K562 (cell line): ENCODE measurements at regions not wholly inside any gene's neighbourhood (a gene's known extent, or its start where the extent isn't known, plus 50 kb on each side); places are given as distances from the start of the nearest gene placed in this dataset.

ENCODE experiments used
- ATAC-seq: fragments of 200-7000 bp; cut with Tn5 transposase; 3 replicates; pipeline ENCODE4 v1.9.1; 2020; ENCODE audit warnings: moderate library complexity
- BruUV-seq: library from RNA; stranded (reverse); fragments of 400-500 nt; replicated peaks from 2 replicates; lab custom pipeline; 2021; lab: Mats Ljungman, UMichigan
- CTCF ChIA-PET: fragments of 300-600 bp; formaldehyde crosslinking; extraction: SDS; loops from one replicate; lab custom pipeline; 2021; ENCODE audit warnings: low intra/inter-chr PET ratio; lab: Yijun Ruan, JAX
- POLR2A ChIA-PET: fragments of 300-600, 350-650 bp; sonication (Branson Sonifier 250); formaldehyde crosslinking; extraction: SDS; loops from one replicate; lab custom pipeline; 2021; ENCODE audit warnings: antibody characterized with exemption, inconsistent platforms; lab: Yijun Ruan, JAX
- DNase-seq, 4 experiments: peaks; one replicate each; pipeline versions ENCODE4 v3.0.0 to v3.0.0-alpha.2; 2011 to 2018; ENCODE audit warnings: low spot score in 3 of 4, mixed read lengths in 3 of 4; ENCODE audit errors: extremely low read depth in 1 of 4
- FAIRE-seq: peaks from 2 replicates; lab custom pipeline; 2011; peaks lifted over from hg19 to GRCh38; lab: Jason Lieb, UNC
- H2AFZ ChIP-seq: 2 replicates; pipeline ENCODE4 v1.6.0; 2011; ENCODE audit warnings: low read depth, low read length, control low read depth, inconsistent platforms
- H3K27ac ChIP-seq: fragments of 200-600 bp; 3 replicates; pipeline ENCODE4 v1.8.0; 2011; ENCODE audit warnings: low read depth, mild to moderate bottlenecking, control low read depth, inconsistent platforms, low read length, moderate library complexity, mixed read lengths; ENCODE audit errors: extremely low read depth
- H3K27me3 ChIP-seq, 2 experiments: fragments of 300-600 bp in 1 of 2; 2 replicates in 1 of 2; 3 replicates in 1 of 2; pipeline versions ENCODE4 v1.6.0 to v1.8.0; 2011; ENCODE audit warnings: inconsistent platforms in 2 of 2, low read length in 2 of 2, mild to moderate bottlenecking in 1 of 2, mixed read lengths in 1 of 2, moderate library complexity in 1 of 2; ENCODE audit not compliant: control insufficient read depth in 2 of 2, insufficient read depth in 2 of 2
- H3K36me3 ChIP-seq: fragments of 300-600 bp; 3 replicates; pipeline ENCODE4 v1.8.0; 2011; ENCODE audit warnings: mild to moderate bottlenecking, low read length, inconsistent platforms; ENCODE audit not compliant: control insufficient read depth, insufficient read depth
- H3K4me1 ChIP-seq, 2 experiments: fragments of 200-600 bp in 1 of 2; replicated peaks in 1 of 2; 2 replicates in 1 of 2; 3 replicates in 1 of 2; pipeline versions ENCODE4 v1.5.1 to v1.8.0; 2011; ENCODE audit warnings: inconsistent platforms in 2 of 2, low read length in 2 of 2, mild to moderate bottlenecking in 1 of 2, mixed read lengths in 1 of 2, moderate library complexity in 1 of 2; ENCODE audit not compliant: control insufficient read depth in 2 of 2, insufficient read depth in 2 of 2
- H3K4me2 ChIP-seq: 2 replicates; pipeline ENCODE4 v1.6.1; 2011; ENCODE audit warnings: low read length, control low read depth, inconsistent platforms, mixed read lengths; ENCODE audit not compliant: insufficient read depth
- H3K4me3 ChIP-seq: fragments of 200-600 bp; sonication (generic), shearing (Covaris generic); 2 replicates; pipeline ENCODE4 v1.5.1; 2016; ENCODE audit warnings: control low read depth, inconsistent platforms
- H3K79me2 ChIP-seq: fragments of 200-600 bp; 3 replicates; pipeline ENCODE4 v1.8.0; 2011; ENCODE audit warnings: low read length, inconsistent platforms; ENCODE audit not compliant: control insufficient read depth, insufficient read depth
- H3K9ac ChIP-seq, 2 experiments: 2 replicates each; pipeline versions ENCODE4 v1.6.0 to v1.6.1; 2011; ENCODE audit warnings: low read depth in 2 of 2, low read length in 2 of 2, control low read depth in 1 of 2, inconsistent platforms in 1 of 2, mild to moderate bottlenecking in 1 of 2, mixed read lengths in 1 of 2; ENCODE audit not compliant: insufficient read depth in 1 of 2
- H3K9me1 ChIP-seq: one replicate; pipeline ENCODE4 v1.6.0; 2011; ENCODE audit warnings: inconsistent platforms, mild to moderate bottlenecking, low read length, moderate library complexity; ENCODE audit not compliant: control insufficient read depth, insufficient read depth
- H3K9me3 ChIP-seq: replicated peaks from 2 replicates; pipeline ENCODE4 v1.5.1; 2011; ENCODE audit warnings: low read depth, low read length, inconsistent platforms; ENCODE audit not compliant: control insufficient read depth, insufficient read depth
- H4K20me1 ChIP-seq: replicated peaks from 2 replicates; pipeline ENCODE4 v1.6.1; 2011; ENCODE audit warnings: low read length, inconsistent platforms, mixed read lengths; ENCODE audit not compliant: control insufficient read depth, insufficient read depth
- CHD2 ChIP-seq: IDR thresholded peaks from 2 replicates; pipeline ENCODE4 v1.6.1; 2011; ENCODE audit warnings: low read depth, low read length
- ELF1 ChIP-seq: fragments of 200-800 bp; sonication (Bioruptor generic); IDR thresholded peaks from 2 replicates; pipeline ENCODE4 v1.6.1; 2016; ENCODE audit warnings: missing genetic modification characterization, missing compliant biosample characterization
- HMGN3 ChIP-seq: IDR thresholded peaks from 2 replicates; pipeline ENCODE4 v1.6.1; 2011; ENCODE audit warnings: borderline replicate concordance, low read depth, mild to moderate bottlenecking, mixed read lengths, low read length; ENCODE audit not compliant: insufficient read length; ENCODE audit errors: extremely low read depth
- ZFP36 ChIP-seq: fragments of 150-350 bp; IDR thresholded peaks from 2 replicates; pipeline ENCODE4 v1.6.1; 2018; ENCODE audit warnings: low read length, low read depth; ENCODE audit not compliant: partially characterized antibody
- WGBS: fragments of 100-300 bp; shearing (Covaris generic); methylation state at CpG from one replicate; pipeline ENCODE4 v1.1.6; 2016; ENCODE audit warnings: low coverage, mixed read lengths; ENCODE audit not compliant: insufficient coverage; ENCODE audit errors: missing lambda C conversion rate; 5-methylcytosine and 5-hydroxymethylcytosine counted together
- in situ Hi-C: fragments of 300-500 bp; cut with MboI; formaldehyde crosslinking; loops from 4 replicates; pipeline ENCODE4 v1.15.0; 2018; ENCODE audit warnings: inconsistent platforms, mixed read lengths
- intact Hi-C: fragments of 100-400 bp; cut with micrococcal nuclease; formaldehyde crosslinking; loops from 2 replicates; pipeline ENCODE4 v1.14.2; 2022
- TF ChIP-seq, protein P1 (sequence below): fragments of 250-450 bp; sonication (Bioruptor Pico); IDR thresholded peaks from 2 replicates; pipeline ENCODE4 v1.9.0; 2021; ENCODE audit warnings: mild to moderate bottlenecking
- TF ChIP-seq, protein P2 (sequence below): fragments of 200-600 bp; sonication (generic); IDR thresholded peaks from one replicate; pipeline ENCODE4 v1.6.1; 2012; ENCODE audit warnings: mild to moderate bottlenecking, low read depth, low read length, inconsistent platforms

GRCh38 chr4:152128356-152128755 lies 367.5 kb upstream of the GATB start:
- Histone ChIP-seq H3K4me1 (no peaks in the 10 kb centered on the region), H4K20me1 (no peaks in the 10 kb centered on the region), H3K4me3 (no peak overlapping the region), H3K9me3 (no peaks in the 10 kb centered on the region), H3K4me2 (no peak overlapping the region), H3K27ac (no peak overlapping the region), H3K9ac (no peak overlapping the region), H2AFZ (no peak overlapping the region), H3K9me1 (no peaks in the 10 kb centered on the region), H3K36me3 (no peaks in the 10 kb centered on the region), H3K79me2 (no peaks in the 10 kb centered on the region), H3K27me3 (no peaks in the 10 kb centered on the region)
- DNase-seq = no peak
- no peak for FAIRE-seq
- POLR2A ChIA-PET = interaction anchor here (0.6 kb wide), 1 partner anchor 119 kb away, joined by 3 read pairs; no protein-coding TSS in a partner anchor
- CTCF ChIA-PET = no interaction called here
- WGBS = 7% methylated on average over 1 of the region's 1 CpG
- no TSS peak for BruUV-seq
- intact Hi-C loops = no loop called here
- TF ChIP-seq ZFP36 = no peak
- TF ChIP-seq, protein P1, sequence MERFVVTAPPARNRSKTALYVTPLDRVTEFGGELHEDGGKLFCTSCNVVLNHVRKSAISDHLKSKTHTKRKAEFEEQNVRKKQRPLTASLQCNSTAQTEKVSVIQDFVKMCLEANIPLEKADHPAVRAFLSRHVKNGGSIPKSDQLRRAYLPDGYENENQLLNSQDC = no peak
- TF ChIP-seq, protein P2, sequence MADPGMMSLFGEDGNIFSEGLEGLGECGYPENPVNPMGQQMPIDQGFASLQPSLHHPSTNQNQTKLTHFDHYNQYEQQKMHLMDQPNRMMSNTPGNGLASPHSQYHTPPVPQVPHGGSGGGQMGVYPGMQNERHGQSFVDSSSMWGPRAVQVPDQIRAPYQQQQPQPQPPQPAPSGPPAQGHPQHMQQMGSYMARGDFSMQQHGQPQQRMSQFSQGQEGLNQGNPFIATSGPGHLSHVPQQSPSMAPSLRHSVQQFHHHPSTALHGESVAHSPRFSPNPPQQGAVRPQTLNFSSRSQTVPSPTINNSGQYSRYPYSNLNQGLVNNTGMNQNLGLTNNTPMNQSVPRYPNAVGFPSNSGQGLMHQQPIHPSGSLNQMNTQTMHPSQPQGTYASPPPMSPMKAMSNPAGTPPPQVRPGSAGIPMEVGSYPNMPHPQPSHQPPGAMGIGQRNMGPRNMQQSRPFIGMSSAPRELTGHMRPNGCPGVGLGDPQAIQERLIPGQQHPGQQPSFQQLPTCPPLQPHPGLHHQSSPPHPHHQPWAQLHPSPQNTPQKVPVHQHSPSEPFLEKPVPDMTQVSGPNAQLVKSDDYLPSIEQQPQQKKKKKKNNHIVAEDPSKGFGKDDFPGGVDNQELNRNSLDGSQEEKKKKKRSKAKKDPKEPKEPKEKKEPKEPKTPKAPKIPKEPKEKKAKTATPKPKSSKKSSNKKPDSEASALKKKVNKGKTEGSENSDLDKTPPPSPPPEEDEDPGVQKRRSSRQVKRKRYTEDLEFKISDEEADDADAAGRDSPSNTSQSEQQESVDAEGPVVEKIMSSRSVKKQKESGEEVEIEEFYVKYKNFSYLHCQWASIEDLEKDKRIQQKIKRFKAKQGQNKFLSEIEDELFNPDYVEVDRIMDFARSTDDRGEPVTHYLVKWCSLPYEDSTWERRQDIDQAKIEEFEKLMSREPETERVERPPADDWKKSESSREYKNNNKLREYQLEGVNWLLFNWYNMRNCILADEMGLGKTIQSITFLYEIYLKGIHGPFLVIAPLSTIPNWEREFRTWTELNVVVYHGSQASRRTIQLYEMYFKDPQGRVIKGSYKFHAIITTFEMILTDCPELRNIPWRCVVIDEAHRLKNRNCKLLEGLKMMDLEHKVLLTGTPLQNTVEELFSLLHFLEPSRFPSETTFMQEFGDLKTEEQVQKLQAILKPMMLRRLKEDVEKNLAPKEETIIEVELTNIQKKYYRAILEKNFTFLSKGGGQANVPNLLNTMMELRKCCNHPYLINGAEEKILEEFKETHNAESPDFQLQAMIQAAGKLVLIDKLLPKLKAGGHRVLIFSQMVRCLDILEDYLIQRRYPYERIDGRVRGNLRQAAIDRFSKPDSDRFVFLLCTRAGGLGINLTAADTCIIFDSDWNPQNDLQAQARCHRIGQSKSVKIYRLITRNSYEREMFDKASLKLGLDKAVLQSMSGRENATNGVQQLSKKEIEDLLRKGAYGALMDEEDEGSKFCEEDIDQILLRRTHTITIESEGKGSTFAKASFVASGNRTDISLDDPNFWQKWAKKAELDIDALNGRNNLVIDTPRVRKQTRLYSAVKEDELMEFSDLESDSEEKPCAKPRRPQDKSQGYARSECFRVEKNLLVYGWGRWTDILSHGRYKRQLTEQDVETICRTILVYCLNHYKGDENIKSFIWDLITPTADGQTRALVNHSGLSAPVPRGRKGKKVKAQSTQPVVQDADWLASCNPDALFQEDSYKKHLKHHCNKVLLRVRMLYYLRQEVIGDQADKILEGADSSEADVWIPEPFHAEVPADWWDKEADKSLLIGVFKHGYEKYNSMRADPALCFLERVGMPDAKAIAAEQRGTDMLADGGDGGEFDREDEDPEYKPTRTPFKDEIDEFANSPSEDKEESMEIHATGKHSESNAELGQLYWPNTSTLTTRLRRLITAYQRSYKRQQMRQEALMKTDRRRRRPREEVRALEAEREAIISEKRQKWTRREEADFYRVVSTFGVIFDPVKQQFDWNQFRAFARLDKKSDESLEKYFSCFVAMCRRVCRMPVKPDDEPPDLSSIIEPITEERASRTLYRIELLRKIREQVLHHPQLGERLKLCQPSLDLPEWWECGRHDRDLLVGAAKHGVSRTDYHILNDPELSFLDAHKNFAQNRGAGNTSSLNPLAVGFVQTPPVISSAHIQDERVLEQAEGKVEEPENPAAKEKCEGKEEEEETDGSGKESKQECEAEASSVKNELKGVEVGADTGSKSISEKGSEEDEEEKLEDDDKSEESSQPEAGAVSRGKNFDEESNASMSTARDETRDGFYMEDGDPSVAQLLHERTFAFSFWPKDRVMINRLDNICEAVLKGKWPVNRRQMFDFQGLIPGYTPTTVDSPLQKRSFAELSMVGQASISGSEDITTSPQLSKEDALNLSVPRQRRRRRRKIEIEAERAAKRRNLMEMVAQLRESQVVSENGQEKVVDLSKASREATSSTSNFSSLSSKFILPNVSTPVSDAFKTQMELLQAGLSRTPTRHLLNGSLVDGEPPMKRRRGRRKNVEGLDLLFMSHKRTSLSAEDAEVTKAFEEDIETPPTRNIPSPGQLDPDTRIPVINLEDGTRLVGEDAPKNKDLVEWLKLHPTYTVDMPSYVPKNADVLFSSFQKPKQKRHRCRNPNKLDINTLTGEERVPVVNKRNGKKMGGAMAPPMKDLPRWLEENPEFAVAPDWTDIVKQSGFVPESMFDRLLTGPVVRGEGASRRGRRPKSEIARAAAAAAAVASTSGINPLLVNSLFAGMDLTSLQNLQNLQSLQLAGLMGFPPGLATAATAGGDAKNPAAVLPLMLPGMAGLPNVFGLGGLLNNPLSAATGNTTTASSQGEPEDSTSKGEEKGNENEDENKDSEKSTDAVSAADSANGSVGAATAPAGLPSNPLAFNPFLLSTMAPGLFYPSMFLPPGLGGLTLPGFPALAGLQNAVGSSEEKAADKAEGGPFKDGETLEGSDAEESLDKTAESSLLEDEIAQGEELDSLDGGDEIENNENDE = no peak
- no peak for TF ChIP-seq CHD2
- no peak for TF ChIP-seq HMGN3
- TF ChIP-seq ELF1 (tag) = no peak
- in situ Hi-C loops = no loop called here
- no peak for ATAC-seq
